Right lobe of liver (tissue), 4 donors: ENCODE measurements at regions not wholly inside any gene's neighbourhood (a gene's known extent, or its start where the extent isn't known, plus 50 kb on each side); places are given as distances from the start of the nearest gene placed in this dataset.

Experiments
- POLR2A ChIP-seq: fragments of 450-650 bp; IDR thresholded peaks from one replicate; pipeline ENCODE4 v1.6.1; 2017; ENCODE audit warnings: antibody characterized with exemption, mild to moderate bottlenecking
- TF ChIP-seq, protein P1 (sequence below), 4 donors: fragments of 200-600 bp in 3 of 4; fragments of 450-650 bp in 1 of 4; IDR thresholded peaks; one replicate each; pipeline versions ENCODE4 v1.5.1 to v1.8.0; 2016 to 2022; ENCODE audit warnings: antibody characterized with exemption in 4 of 4, mild to moderate bottlenecking in 2 of 4
- donor health status: DM: no; HTN: no; CAD: no.
- donor health status: DM: no; HTN: no; CAD: no.
- donor health status: DM: no; HTN: yes; CAD: no.

DNA sequence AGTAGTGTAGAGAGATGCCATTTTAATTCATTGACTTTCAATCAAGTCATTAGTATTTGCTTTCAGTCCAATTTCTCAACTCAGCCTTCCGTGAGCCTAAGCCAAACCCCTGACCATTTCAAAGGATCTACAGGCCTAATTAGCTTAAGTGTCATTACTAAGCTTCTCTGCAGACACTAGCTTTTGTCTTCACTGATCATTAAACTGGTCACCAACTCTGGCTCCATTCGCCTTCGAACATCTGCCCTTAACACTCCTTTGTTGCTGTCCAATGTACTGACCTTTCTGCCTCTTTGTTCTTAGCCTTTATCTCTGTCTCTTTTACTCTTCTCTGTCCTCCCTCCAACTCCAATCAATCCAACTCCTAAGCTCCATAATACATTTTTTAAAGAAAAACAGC, 299.3 kb downstream of the DIRAS2 start:
- TF ChIP-seq, protein P1, sequence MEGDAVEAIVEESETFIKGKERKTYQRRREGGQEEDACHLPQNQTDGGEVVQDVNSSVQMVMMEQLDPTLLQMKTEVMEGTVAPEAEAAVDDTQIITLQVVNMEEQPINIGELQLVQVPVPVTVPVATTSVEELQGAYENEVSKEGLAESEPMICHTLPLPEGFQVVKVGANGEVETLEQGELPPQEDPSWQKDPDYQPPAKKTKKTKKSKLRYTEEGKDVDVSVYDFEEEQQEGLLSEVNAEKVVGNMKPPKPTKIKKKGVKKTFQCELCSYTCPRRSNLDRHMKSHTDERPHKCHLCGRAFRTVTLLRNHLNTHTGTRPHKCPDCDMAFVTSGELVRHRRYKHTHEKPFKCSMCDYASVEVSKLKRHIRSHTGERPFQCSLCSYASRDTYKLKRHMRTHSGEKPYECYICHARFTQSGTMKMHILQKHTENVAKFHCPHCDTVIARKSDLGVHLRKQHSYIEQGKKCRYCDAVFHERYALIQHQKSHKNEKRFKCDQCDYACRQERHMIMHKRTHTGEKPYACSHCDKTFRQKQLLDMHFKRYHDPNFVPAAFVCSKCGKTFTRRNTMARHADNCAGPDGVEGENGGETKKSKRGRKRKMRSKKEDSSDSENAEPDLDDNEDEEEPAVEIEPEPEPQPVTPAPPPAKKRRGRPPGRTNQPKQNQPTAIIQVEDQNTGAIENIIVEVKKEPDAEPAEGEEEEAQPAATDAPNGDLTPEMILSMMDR (IDR thresholded peaks at IDR 0.05), result no peak
- no peak for TF ChIP-seq POLR2A
